Stimulated activated CD8-positive, alpha-beta memory T cell treated with anti-CD3 and anti-CD28 coated beads, Interleukin-7, amount 100 ng/mL, for 48 hours (primary cell): ENCODE measurements at regions not wholly inside any gene's neighbourhood (a gene's known extent, or its start where the extent isn't known, plus 50 kb on each side); places are given as distances from the start of the nearest gene placed in this dataset.

Experiments used
- DNase-seq, 2 donors: peaks; one replicate each; pipeline ENCODE4 v3.0.0-alpha.2; 2020; ENCODE audit warnings: low read depth in 1 of 2; ENCODE audit errors: extremely low read depth in 1 of 2

GRCh38 chrY:7262531-7262930 lies 351.0 kb upstream of the AMELY start:
- no peak for DNase-seq

GRCh38 chrY:7261254-7261653 lies 349.7 kb upstream of the AMELY start:
- no peak for DNase-seq

DNA sequence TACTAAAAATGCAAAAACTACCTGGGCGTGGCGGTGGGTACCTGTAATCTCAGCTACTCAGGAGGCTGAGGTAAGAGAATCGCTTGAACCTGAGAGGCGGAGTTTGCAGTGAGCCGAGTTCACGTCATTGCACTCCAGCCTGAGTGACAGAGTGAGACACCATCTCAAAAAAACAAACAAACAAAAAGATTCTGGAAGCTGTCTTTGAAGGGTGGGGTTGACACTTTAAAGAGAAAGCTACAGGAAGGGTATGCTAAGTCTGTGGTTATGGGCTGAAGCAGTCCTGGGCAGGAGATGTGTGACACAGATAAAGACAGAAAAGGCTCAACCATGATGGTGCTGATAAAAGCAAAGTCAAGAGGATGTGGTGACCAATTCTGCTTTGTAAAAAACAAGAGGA lies 328.5 kb upstream of the AMELY start:
- DNase-seq, result no peak

DNA sequence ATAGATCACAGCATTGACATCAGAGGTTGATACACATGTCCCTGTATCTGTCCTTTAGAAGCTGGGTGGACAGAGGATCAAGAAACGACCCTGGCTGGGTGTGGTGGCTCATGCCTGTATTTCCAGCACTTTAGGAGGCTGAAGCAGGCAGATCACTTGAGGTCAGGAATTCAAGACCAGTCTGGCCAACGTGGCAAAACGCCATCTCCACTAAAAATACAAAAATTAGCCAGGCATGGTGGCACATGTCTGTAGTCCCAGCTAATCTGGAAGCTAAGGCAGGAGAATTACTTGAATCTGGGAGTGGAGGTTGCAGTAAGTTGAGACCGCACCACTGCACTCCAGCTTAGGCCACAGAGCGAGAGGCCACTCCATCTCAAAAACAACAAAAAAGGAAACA lies 300.4 kb upstream of the AMELY start:
- no peak for DNase-seq

GRCh38 chrY:7204456-7204855 lies 292.9 kb upstream of the AMELY start:
- DNase-seq, result no peak

- DNase-seq, result no peak
These were observed 271.0 kb upstream of the AMELY start for GRCh38 chrY:7182591-7182990.

- DNase-seq, result no peak
These were observed 266.1 kb upstream of the AMELY start for GRCh38 chrY:7177631-7178030.

GRCh38 chrY:7169475-7169874 lies 257.9 kb upstream of the AMELY start:
- no peak for DNase-seq

GRCh38 chrY:7141477-7141876 lies 229.9 kb upstream of the AMELY start:
- no peak for DNase-seq
